Fibroblast of the aortic adventitia (primary cell): ENCODE measurements at regions not wholly inside any gene's neighbourhood (a gene's known extent, or its start where the extent isn't known, plus 50 kb on each side); places are given as distances from the start of the nearest gene placed in this dataset.
"Not testable (repeated sequence)": the region's sequence is repeated elsewhere in the genome, so short reads cannot be mapped to it uniquely, and the experiment has no call there.

Experiments used
- DNase-seq: peaks from one replicate; pipeline ENCODE4 v3.0.0-alpha.2; 2010; ENCODE audit warnings: low read depth
- H3K4me3 ChIP-seq: 2 replicates; pipeline ENCODE4 v1.5.1; 2011; ENCODE audit warnings: low read depth, mild to moderate bottlenecking, control low read depth, low read length, moderate library complexity

DNA sequence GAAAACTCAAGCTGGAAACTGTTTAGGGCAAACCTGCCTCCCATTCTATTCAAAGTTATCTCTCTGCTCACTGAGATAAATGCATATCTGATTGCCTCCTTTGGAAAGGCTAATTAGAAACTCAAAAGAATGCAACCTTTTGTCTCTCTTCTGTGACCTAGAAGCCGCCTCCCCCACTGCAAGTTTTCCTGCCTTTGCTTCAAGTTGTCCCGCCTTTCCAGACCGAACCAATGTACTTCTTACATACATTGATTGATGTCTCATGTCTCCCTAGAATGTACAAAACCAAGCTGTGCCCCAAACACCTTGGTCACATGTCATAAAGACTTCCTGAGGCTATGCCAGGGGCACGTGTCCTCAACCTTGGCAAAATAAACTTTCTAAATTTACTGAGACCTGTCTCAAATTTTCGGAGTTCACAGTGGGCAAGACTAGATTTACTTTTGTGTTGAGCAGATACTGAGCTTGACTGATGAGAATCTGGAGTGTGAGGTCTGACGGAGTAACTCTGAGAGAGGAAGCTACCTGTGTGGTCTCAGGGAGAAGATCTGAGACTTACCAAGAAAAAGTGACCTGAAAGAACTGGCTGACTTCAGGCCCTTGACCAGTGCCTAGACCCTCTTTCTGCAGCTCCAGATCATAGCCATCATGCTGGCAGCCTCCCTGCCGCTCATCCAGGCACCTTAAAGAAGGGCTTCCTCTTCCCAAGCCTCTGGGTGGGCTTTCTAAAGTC is 124.7 kb upstream of the NBPF9 start:
- H3K4me3 ChIP-seq, DNase-seq: not testable (repeated sequence)

DNA sequence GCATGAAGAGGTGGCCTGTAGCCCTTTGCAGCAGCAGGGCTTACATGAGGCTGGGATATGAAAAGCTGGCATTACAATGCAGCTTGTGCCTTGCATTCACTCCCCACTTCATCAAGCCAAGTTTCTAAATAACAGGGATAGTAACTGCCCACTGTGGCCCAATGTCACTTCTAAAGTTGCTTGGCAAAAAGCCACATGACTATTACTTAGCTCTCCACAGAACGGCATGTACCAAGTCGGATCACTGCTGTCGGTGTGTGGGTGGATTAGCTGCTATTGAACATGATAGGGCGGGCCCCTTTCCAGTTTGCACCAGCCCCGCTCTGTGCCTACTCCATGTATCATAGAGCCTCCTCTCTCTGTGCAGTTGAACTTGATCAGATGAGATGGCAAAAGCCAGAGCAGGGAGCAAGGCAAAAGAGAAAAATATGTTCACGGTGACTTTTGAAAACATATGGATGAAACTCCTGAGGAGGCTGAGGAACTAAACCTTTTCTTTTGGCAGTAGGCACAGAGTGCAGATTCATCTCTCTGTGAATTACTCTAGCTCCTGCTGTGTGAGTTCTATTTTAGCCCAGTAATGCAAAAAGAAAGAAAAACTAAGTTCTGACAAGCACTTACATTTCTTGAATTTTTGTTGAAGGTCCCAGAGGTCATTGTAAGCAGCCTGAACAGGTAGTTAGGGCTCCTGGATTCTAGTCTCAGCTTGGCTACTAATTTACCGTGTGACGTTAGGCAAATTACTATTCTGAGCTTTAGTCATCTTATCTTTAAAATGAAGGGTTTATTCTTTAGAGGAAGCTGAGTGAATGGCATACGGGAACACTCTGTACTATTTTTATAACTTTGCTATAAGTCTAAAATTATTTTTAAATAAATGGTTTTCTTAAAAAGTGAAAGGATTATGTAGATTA is 125.6 kb upstream of the NBPF9 start:
- not testable (repeated sequence) for DNase-seq, H3K4me3 ChIP-seq

GRCh38 chr1:149229813-149230212 is 126.5 kb upstream of the NBPF9 start:
- H3K4me3 ChIP-seq, DNase-seq: not testable (repeated sequence)

DNA sequence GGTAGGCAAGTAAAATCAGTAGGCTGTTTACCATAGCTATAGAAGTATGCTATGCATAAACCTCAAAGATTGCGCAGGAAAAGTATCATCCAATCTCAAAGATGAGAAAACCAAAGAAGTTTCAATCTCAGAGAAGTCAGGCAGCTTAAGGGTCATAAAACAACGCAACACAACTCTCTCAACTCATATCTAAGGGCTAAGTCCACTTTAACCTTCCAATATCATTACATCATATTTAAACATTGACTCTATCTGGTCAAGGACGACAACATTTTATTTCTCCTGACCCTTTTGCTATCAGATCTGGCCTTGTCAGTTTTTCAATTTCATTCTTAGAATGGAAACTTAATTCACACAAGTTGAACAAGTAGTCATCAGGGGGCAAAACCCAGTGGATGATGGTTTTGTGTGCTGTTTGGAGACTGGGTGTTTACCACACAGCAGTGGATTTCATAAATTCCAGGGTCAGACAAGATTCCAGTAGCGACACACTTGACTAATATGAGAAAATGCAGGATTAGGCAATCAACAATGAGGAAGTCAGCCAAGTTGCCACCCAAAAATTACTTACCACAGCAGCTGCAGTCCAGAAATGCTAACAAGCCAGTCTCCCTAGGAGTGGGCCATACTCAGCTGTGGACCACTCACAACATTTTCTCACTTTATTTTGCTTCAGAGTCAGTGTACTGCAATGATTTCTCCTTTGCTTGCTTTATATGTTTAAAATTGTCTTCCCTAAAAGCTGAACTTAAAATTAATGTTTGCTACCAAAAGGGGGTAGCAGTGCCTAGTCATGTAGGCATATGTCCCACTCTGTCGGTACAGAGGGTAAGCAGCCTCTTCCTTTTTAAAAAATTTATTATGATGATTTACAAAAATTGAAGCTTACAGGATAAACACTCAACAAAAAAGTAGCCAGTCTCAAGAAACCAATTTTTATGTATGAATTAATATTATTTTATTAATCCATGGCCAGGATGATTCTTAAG is 131.9 kb upstream of the NBPF9 start:
- not testable (repeated sequence) for DNase-seq, H3K4me3 ChIP-seq

GRCh38 chr1:149237515-149237914 is 134.2 kb upstream of the NBPF9 start:
- DNase-seq: not testable (repeated sequence)

GRCh38 chr1:149239897-149240508 is 136.7 kb upstream of the NBPF9 start:
- not testable (repeated sequence) for H3K4me3 ChIP-seq, DNase-seq

More at GRCh38 chr1:149237515-149237914, 134.2 kb upstream of the NBPF9 start:
- not testable (repeated sequence) for H3K4me3 ChIP-seq

DNA sequence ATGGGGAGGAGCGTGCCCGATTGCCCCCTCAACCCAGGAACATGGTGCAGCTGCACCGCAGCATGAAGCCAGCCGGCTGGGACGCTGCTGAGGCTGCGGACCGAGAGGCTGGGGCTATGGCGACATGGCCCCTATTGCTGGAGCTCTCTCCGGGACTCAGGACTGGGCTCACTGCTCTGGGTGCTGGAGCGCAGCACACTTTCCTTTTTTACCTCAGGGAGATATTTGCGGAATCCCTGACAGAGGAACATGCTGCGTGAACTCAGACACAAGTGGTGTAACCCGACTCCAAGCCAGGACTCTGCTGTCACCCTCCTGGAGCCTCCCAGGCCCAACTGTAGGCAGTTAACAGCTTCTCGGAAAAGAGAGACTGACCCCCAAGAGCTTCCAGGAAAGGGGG is 137.2 kb upstream of the NBPF9 start:
- not testable (repeated sequence) for DNase-seq, H3K4me3 ChIP-seq

GRCh38 chr1:149241272-149241671 is 137.9 kb upstream of the NBPF9 start:
- not testable (repeated sequence) for DNase-seq, H3K4me3 ChIP-seq

DNA sequence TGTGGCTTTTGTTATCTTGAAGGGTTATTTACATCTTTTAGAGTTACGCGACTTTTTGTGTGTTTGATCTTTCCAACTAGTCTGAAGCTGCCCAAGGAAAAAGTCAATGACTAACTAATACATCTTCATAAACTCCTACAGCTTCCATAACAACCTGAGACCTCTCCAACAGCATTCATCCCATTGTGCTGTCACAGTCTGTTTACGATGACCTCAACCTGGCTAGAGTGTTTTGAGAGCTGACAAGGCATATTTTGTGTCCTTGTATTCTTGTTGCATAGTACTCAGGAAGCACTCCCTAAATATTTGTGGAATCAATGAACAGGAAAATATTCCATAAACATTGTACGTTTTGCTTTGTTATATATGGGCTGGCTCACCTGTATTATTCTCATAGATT is 140.2 kb upstream of the NBPF9 start:
- not testable (repeated sequence) for H3K4me3 ChIP-seq

DNA sequence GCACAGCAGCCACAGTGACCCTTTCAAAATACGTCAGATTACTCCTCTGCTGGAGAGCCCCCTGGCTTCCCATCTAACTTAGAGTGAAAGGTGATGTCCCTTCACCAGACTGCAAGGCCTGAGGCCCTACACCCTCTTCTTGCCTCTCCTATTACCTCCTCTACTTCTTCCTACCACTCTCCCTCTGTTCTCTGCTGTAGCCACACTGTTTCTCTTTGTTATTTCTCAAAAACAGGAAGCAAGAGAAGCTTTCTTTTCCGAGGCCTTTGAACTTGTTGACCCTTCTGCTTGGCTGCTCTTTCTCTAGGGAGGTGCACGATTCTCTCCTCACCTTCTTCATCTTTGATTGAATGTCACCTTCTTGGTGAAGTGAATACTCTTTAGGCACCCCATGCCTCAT is 141.3 kb upstream of the NBPF9 start:
- not testable (repeated sequence) for DNase-seq, H3K4me3 ChIP-seq

More for the DNA sequence above, 140.2 kb upstream of the NBPF9 start:
- not testable (repeated sequence) for DNase-seq

- not testable (repeated sequence) for DNase-seq, H3K4me3 ChIP-seq
Observed at GRCh38 chr1:149246212-149246611, 142.9 kb upstream of the NBPF9 start.

- H3K4me3 ChIP-seq, DNase-seq: not testable (repeated sequence)
Observed at GRCh38 chr1:149248610-149249009, 145.3 kb upstream of the NBPF9 start.

- H3K4me3 ChIP-seq, DNase-seq: not testable (repeated sequence)
Observed at GRCh38 chr1:149249850-149250467, 146.6 kb upstream of the NBPF9 start.

DNA sequence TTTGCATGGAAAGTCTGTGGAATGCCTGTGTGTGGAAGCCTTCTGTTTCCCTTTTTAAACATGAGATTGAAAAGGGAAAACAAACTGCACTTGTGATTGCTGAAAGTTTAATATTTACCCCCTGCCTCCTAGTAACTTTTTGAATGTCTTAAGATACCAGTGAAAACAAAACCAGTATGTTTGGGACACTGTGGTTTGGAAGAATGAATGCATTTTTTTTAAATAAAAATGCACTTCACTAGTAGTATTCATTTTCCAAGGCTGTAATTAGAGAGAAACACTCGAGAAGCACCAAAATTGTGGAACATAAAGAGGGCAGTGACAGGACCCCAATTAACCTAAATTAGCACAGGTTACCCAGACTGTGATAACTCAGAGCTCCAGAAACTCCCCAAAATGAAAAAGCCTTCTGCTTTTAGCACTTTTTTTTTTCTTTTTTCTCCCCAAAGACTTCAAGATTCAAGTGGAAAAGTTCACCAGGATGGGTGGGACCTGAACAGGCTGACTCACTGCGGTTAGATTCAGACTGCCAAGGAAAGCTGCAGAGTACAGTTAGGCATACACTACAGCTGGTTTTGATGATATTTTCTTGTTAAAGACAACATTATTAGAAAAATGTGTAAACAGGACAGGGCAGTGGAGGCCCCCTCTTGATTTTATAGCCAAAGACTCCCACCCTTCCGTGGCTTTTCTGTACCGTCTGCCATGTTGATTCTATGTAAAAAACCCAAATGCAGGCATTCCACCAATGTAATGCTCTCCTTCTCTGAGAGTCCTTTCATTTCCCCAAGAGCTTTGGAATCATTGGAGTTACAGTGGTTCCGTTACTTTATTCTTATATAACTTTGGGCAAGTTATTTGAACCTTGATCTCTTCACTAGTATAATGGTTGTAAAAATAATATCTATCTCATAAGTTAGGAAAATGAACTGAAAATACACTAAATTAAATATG is 151.8 kb upstream of the NBPF9 start:
- DNase-seq, H3K4me3 ChIP-seq: not testable (repeated sequence)

DNA sequence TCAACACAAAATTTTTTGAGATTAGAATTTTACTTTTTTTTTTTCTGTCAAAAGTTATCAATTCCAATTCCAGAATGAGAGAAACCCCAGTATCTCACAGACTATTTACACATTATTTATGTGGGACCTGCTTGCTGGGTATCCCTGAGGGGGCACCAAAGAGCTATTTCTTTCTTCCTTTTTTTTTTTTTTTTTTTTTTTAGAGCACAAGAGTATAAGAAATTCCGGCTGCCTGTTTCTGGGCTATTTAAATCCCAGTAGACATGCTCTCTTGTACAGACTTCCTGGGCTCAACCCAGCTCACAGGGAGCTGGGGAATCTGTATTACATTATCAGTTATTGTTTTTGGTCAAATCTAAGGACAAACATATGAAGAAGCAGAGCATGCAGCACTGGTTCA is 156.9 kb upstream of the NBPF9 start:
- DNase-seq, H3K4me3 ChIP-seq: not testable (repeated sequence)

DNA sequence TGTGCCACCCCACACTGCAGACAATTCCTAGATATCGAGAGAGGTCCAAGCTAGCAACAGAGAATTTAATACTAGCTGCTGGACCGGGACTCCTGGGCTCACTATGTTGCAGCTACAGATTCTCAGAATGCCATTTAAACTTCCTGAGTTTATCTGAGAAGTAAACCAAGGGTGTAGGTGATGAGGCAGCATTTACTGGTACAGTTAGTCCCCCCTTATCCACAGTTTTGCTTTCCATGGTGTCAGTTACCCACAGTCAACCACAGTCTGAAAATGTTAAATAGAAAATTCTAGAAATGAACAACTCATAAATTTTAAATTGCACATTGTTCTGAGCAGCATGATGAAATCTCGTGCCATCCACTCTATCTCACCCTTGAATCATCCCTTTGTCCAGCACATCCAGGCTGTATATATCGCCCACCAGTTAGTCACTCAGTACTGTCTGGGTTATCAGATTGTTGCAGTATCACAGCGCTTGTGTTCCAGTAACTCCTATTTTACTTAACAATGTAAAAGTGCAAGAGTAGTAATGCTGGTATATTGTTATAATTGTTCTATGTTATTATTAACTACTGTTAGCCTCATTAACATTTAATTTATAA is 157.5 kb upstream of the NBPF9 start:
- DNase-seq, H3K4me3 ChIP-seq: not testable (repeated sequence)
